Right atrium auricular region (tissue), 2 donors: ENCODE measurements at regions not wholly inside any gene's neighbourhood (a gene's known extent, or its start where the extent isn't known, plus 50 kb on each side); places are given as distances from the start of the nearest gene placed in this dataset.

Source experiments
- DNase-seq: peaks from one replicate; pipeline ENCODE4 v3.0.0-alpha.2; 2019; ENCODE audit warnings: low spot score
- H3K27ac ChIP-seq, 2 donors: fragments of 200-600 bp; sonication (generic); 1 replicate in 1 of 2; 2 replicates in 1 of 2; pipeline ENCODE4 v1.5.1; 2016 to 2019
- H3K27me3 ChIP-seq, 2 donors: fragments of 200-600 bp; sonication (generic); one replicate each; pipeline versions ENCODE4 v1.5.1 to v1.6.0; 2017 to 2019
- H3K36me3 ChIP-seq: fragments of 200-600 bp; sonication (generic); one replicate; pipeline ENCODE4 v1.5.1; 2016
- H3K4me1 ChIP-seq, 2 donors: fragments of 200-600 bp; sonication (generic); one replicate each; pipeline versions ENCODE4 v1.5.1 to v1.6.0; 2017 to 2019
- H3K4me3 ChIP-seq, 2 donors: fragments of 200-600 bp; sonication (generic); 1 replicate in 1 of 2; 2 replicates in 1 of 2; pipeline ENCODE4 v1.5.1; 2017 to 2019; ENCODE audit warnings: mild to moderate bottlenecking in 1 of 2, moderate library complexity in 1 of 2
- H3K9me3 ChIP-seq, 2 donors: fragments of 200-600 bp; sonication (generic); one replicate each; pipeline ENCODE4 v1.5.1; 2019
- CTCF ChIP-seq, 2 donors: fragments of 200-600 bp; sonication (generic); IDR thresholded peaks; one replicate each; pipeline ENCODE4 v1.5.1; 2019; ENCODE audit warnings: antibody characterized with exemption in 2 of 2

GRCh38 chr2:185607945-185608344 is 130.7 kb upstream of the FSIP2 start:
- no peaks in the 10 kb centered on the region for H3K36me3 ChIP-seq
- no peaks in the 10 kb centered on the region for H3K4me1 ChIP-seq
- H3K9me3 ChIP-seq = no peaks in the 10 kb centered on the region
- DNase-seq = no peak
- no peaks in the 10 kb centered on the region for H3K27me3 ChIP-seq
- H3K4me3 ChIP-seq = no peak overlapping the region
- no peak for TF ChIP-seq CTCF (IDR thresholded peaks at IDR 0.05)
- no peak overlapping the region for H3K27ac ChIP-seq

- no peaks in the 10 kb centered on the region for H3K27me3 ChIP-seq
- H3K36me3 ChIP-seq = no peaks in the 10 kb centered on the region
- H3K4me3 ChIP-seq = no peak overlapping the region
- DNase-seq = no peak
- peaks cover 0 to 2% of the 10 kb centered on the region in 2 donors for H3K9me3 ChIP-seq
- H3K4me1 ChIP-seq = no peaks in the 10 kb centered on the region
- TF ChIP-seq CTCF (IDR thresholded peaks at IDR 0.05) = no peak
- no peak overlapping the region for H3K27ac ChIP-seq
Measured at GRCh38 chr2:185608799-185609198, 129.8 kb upstream of the FSIP2 start.

- no peak overlapping the region for H3K27ac ChIP-seq
- TF ChIP-seq CTCF (IDR thresholded peaks at IDR 0.05) = no peak
- no peaks in the 10 kb centered on the region for H3K27me3 ChIP-seq
- no peak overlapping the region for H3K4me3 ChIP-seq
- H3K9me3 ChIP-seq = peaks cover 0 to 8% of the 10 kb centered on the region in 2 donors
- no peak for DNase-seq
- no peaks in the 10 kb centered on the region for H3K4me1 ChIP-seq
- H3K36me3 ChIP-seq = no peaks in the 10 kb centered on the region
Measured at GRCh38 chr2:185610301-185610700, 128.3 kb upstream of the FSIP2 start.

- DNase-seq = no peak
Measured at GRCh38 chr2:185618625-185619024, 120.0 kb upstream of the FSIP2 start.

GRCh38 chr2:185625604-185626003 is 113.0 kb upstream of the FSIP2 start:
- Histone ChIP-seq H3K27me3 (no peaks in the 10 kb centered on the region), H3K4me3 (no peak overlapping the region), H3K4me1 (no peaks in the 10 kb centered on the region), H3K36me3 (no peaks in the 10 kb centered on the region), H3K27ac (no peak overlapping the region), H3K9me3 (no peaks in the 10 kb centered on the region)
- TF ChIP-seq CTCF (IDR thresholded peaks at IDR 0.05) = no peak
- DNase-seq = no peak

More at GRCh38 chr2:185618625-185619024, 120.0 kb upstream of the FSIP2 start:
- H3K4me1 ChIP-seq = no peaks in the 10 kb centered on the region
- H3K27me3 ChIP-seq = no peaks in the 10 kb centered on the region
- no peak overlapping the region for H3K27ac ChIP-seq
- H3K4me3 ChIP-seq = no peak overlapping the region
- TF ChIP-seq CTCF (IDR thresholded peaks at IDR 0.05) = no peak
- no peaks in the 10 kb centered on the region for H3K36me3 ChIP-seq
- H3K9me3 ChIP-seq = peaks cover 0 to 7% of the 10 kb centered on the region in 2 donors

GRCh38 chr2:185628985-185629384 is 109.6 kb upstream of the FSIP2 start:
- H3K27ac ChIP-seq = no peak overlapping the region
- H3K4me1 ChIP-seq = no peaks in the 10 kb centered on the region
- no peak for DNase-seq
- H3K36me3 ChIP-seq = no peaks in the 10 kb centered on the region
- TF ChIP-seq CTCF (IDR thresholded peaks at IDR 0.05) = no peak
- H3K9me3 ChIP-seq = no peaks in the 10 kb centered on the region
- H3K27me3 ChIP-seq = no peaks in the 10 kb centered on the region
- no peak overlapping the region for H3K4me3 ChIP-seq
